ENCODE measurements at regions not wholly inside any gene's neighbourhood (a gene's known extent, or its start where the extent isn't known, plus 50 kb on each side); places are given as distances from the start of the nearest gene placed in this dataset.

DNA sequence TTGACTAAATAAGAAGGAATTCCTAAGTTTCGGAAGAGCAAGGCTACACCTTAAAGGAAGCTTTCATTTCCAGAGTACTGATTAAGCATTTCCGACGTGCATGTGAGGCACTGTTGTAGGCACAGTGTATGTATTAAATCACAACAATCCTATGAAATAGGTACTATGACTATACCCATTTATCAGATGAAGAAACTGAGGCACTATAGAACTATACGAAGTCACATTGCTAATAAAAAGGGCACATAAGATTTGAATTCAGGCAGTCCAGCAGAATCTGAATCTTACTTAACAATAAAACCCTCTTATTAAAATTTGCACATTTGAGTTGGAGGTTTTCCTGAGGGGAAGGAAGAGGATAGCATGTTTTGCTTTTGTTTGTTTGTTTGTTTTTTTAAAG, 243.5 kb upstream of the FANCL start:
- TF ChIP-seq EZH2phosphoT487 (conservative IDR thresholded peaks at IDR 0.05; ENCODE audit: low read length): no peak
- TF ChIP-seq CTCF (IDR thresholded peaks at IDR 0.05; ENCODE audit: insufficient read depth, low read length, poor library complexity, severe bottlenecking): no peak
